ENCODE measurements at regions not wholly inside any gene's neighbourhood (a gene's known extent, or its start where the extent isn't known, plus 50 kb on each side); places are given as distances from the start of the nearest gene placed in this dataset.

DNA sequence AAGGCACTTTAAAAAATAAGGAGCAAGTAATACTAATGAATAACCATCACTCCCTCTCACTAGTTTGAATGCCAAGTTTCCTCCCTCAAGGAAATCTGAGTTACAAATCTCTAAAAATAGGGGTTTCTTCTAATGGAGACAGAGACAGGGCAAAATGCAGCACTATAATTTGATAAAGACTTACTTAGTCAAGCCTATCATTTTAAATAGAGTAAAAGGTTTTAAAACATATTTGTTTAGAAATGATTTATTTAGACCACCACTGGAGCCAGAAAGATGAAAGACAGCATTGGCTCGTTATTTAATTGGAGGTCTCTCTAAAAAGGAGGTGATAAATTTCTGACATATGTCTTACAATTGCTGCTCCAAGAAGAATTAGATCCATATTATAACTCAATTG lies 228.7 kb downstream of the TLE1 start:
- Histone ChIP-seq H3K4me1 (no peaks in the 10 kb centered on the region), H3K36me3 (no peaks in the 10 kb centered on the region), H3K27ac (no peak overlapping the region), H3K9me3 (no peaks in the 10 kb centered on the region), H3K4me3 (no peak overlapping the region), H3K9ac (ENCODE audit: low read depth in 2 of 2, low read length in 2 of 2) (no peak overlapping the region), H3K27me3 (no peaks in the 10 kb centered on the region)
- intact Hi-C loops (cut with DNase I) = no loop called here
- TF ChIP-seq, protein P1, sequence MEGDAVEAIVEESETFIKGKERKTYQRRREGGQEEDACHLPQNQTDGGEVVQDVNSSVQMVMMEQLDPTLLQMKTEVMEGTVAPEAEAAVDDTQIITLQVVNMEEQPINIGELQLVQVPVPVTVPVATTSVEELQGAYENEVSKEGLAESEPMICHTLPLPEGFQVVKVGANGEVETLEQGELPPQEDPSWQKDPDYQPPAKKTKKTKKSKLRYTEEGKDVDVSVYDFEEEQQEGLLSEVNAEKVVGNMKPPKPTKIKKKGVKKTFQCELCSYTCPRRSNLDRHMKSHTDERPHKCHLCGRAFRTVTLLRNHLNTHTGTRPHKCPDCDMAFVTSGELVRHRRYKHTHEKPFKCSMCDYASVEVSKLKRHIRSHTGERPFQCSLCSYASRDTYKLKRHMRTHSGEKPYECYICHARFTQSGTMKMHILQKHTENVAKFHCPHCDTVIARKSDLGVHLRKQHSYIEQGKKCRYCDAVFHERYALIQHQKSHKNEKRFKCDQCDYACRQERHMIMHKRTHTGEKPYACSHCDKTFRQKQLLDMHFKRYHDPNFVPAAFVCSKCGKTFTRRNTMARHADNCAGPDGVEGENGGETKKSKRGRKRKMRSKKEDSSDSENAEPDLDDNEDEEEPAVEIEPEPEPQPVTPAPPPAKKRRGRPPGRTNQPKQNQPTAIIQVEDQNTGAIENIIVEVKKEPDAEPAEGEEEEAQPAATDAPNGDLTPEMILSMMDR (IDR thresholded peaks at IDR 0.05) = no peak
- DNase-seq = no peak

DNA sequence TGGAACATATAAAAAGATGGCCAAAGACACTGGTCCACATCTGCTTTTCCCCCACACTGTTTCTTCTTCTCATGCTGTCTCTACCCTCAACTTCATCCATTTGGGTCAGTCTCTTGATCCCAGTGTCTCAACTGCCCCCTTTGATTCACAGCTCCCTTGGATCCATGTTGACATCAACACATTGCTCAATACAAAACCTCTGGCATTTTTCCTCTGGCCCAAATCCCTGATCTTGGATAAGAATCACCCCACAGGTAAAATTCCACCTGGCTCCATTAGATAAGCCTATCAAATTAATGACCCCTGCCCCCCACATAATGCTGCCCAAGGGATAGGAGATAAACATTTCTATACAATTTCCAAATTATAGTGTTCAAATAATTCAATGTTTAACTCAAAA lies 229.8 kb downstream of the TLE1 start:
- H3K27ac ChIP-seq = no peak overlapping the region
- no peak for DNase-seq
- H3K27me3 ChIP-seq = no peaks in the 10 kb centered on the region
- no peaks in the 10 kb centered on the region for H3K9me3 ChIP-seq
- intact Hi-C loops (cut with DNase I) = no loop called here
- H3K36me3 ChIP-seq = no peaks in the 10 kb centered on the region
- H3K9ac ChIP-seq (ENCODE audit: low read depth in 2 of 2, low read length in 2 of 2) = no peak overlapping the region
- TF ChIP-seq, protein P1 (IDR thresholded peaks at IDR 0.05) = no peak
- H3K4me1 ChIP-seq = no peaks in the 10 kb centered on the region
- no peak overlapping the region for H3K4me3 ChIP-seq

DNA sequence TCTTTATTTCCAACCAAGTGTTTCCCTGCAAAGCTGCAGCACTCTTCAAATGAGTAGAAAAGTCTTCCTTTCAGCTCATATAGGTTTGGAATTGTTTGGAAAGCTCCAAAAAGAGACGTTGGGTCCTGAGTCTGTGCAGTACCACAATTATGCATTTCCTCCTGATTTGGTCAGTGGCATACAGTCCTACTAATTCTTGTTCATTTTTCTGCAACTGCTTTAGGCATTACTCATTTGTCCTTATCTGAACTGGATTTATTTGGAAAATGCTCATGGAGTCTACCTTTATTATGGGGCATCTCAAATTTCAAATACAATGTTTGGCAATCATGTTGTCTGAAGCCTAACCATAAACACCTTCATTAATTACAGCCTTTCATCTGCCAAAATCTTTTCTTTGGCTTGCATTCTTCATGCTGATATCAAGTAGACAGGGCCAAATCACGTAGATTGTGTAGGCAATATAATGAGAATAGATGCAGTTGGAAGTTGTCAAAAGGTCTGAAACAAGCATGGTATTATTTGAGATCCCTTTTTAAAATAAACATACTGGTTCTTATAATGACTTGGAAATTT lies 232.8 kb downstream of the TLE1 start:
- intact Hi-C loops (cut with DNase I) = no loop called here
- Histone ChIP-seq H3K9ac (ENCODE audit: low read depth in 2 of 2, low read length in 2 of 2) (no peak overlapping the region), H3K4me3 (no peak overlapping the region), H3K27ac (no peak overlapping the region), H3K4me1 (no peaks in the 10 kb centered on the region), H3K27me3 (no peaks in the 10 kb centered on the region), H3K9me3 (no peaks in the 10 kb centered on the region), H3K36me3 (no peaks in the 10 kb centered on the region)
- TF ChIP-seq, protein P1 (IDR thresholded peaks at IDR 0.05) = no peak
- DNase-seq = no peak

DNA sequence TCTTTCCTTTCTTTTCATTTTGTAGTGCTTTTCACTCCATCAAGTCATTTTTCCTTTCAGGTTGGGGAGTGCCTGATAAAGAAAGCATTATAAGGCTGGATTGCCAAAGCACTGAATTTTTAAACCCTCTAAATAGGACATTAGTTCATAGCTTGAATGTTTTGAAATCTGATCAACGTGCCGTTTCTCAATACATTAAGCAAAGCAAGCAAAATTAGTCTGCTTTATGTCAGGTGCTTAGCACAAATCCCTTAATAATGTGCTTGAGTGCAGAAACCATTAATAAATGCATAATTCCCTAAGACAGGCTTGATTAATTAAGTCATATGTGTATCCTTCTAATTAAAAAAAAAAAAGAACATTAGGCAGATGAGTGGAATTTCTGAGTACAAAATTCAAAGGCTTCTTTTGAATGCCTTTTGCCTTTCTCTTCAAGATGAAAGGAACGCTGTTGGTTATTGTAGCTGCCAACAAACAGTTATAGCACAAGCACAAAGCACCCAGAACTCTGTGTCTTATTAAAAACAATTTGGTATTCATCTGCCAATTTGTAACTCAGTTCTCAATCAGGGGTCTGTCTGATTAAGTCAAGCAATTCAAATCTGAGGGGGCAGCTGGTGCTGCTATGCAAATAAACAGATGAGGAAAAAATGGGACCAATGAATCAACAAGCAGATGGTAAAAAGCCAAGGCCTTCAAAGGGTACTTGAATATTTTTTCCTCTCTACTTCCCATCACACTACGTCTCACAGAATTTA lies 233.7 kb downstream of the TLE1 start:
- no peak for DNase-seq
- no peak overlapping the region for H3K4me3 ChIP-seq
- H3K36me3 ChIP-seq = no peaks in the 10 kb centered on the region
- TF ChIP-seq, protein P1 (IDR thresholded peaks at IDR 0.05) = no peak
- no peaks in the 10 kb centered on the region for H3K9me3 ChIP-seq
- no peaks in the 10 kb centered on the region for H3K27me3 ChIP-seq
- H3K4me1 ChIP-seq = no peaks in the 10 kb centered on the region
- intact Hi-C loops (cut with DNase I) = no loop called here
- H3K27ac ChIP-seq = no peak overlapping the region
- H3K9ac ChIP-seq (ENCODE audit: low read depth in 2 of 2, low read length in 2 of 2) = no peak overlapping the region

DNA sequence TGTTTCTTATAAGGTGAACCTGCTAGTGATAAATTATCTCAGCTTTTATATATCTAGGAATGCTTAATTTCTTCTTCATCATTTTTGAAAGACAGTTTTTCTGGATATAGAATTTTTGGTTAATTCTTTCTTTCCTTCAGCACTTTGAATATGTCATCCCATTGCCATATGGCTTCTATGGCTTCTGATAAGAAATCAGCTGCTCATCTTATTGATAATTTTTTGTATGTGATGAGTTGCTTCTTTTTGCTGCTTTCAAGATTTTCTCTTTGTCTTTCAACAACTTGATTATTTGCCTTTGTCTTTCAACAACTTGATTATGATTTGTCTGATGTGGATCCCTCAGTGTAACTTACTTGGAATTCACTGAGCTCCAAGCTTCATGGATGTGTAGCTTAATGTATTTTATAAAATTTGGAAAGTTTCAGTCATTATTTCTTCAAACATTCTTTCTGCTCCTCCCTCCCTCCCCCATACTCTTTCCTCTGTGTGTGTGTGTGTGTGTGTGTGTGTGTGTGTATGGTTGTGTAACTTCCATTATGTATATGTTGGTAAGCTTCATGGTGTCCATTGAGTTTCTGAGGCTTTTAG lies 243.9 kb downstream of the TLE1 start:
- Histone ChIP-seq H3K27ac (no peak overlapping the region), H3K4me3 (no peak overlapping the region), H3K4me1 (no peaks in the 10 kb centered on the region), H3K9me3 (no peaks in the 10 kb centered on the region), H3K36me3 (no peaks in the 10 kb centered on the region), H3K9ac (ENCODE audit: low read depth in 2 of 2, low read length in 2 of 2) (no peak overlapping the region), H3K27me3 (no peaks in the 10 kb centered on the region)
- DNase-seq = no peak
- intact Hi-C loops (cut with DNase I) = no loop called here
- TF ChIP-seq, protein P1 (IDR thresholded peaks at IDR 0.05) = no peak
